ENCODE measurements at regions not wholly inside any gene's neighbourhood (a gene's known extent, or its start where the extent isn't known, plus 50 kb on each side); places are given as distances from the start of the nearest gene placed in this dataset.

DNA sequence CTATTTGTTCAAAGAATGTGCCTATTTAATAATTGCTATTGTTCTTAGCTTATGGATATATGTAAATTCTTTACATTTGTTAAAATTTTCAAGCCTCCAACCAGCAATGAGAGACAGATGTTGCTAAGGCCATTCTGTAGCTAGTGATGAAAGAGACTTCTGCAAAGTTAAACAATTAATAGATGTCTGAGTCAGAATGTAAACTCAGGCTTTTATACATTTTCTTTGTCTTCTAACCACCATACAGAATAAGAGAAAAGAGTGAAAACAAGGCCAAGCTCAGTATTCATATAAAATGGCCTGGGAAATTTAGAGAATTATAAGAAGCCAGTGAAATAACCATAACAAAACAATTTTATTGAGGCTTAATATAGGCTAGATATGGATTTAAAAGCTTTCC lies 1102.3 kb upstream of the SEL1L start:
- TF ChIP-seq, protein P1, sequence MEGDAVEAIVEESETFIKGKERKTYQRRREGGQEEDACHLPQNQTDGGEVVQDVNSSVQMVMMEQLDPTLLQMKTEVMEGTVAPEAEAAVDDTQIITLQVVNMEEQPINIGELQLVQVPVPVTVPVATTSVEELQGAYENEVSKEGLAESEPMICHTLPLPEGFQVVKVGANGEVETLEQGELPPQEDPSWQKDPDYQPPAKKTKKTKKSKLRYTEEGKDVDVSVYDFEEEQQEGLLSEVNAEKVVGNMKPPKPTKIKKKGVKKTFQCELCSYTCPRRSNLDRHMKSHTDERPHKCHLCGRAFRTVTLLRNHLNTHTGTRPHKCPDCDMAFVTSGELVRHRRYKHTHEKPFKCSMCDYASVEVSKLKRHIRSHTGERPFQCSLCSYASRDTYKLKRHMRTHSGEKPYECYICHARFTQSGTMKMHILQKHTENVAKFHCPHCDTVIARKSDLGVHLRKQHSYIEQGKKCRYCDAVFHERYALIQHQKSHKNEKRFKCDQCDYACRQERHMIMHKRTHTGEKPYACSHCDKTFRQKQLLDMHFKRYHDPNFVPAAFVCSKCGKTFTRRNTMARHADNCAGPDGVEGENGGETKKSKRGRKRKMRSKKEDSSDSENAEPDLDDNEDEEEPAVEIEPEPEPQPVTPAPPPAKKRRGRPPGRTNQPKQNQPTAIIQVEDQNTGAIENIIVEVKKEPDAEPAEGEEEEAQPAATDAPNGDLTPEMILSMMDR (conservative IDR thresholded peaks at IDR 0.05; ENCODE audit: low read depth in 2 of 2): no peak
- TF ChIP-seq EZH2 (IDR thresholded peaks at IDR 0.05; ENCODE audit: low read depth, unreplicated experiment) (no peak), POLR2AphosphoS5 (IDR thresholded peaks at IDR 0.05; ENCODE audit: low read depth) (no peak), JUNB (IDR thresholded peaks at IDR 0.05; ENCODE audit: unreplicated experiment) (no peak), EZH2phosphoT487 (IDR thresholded peaks at IDR 0.05; ENCODE audit: unreplicated experiment) (no peak), STAT1 (IDR thresholded peaks at IDR 0.05; ENCODE audit: unreplicated experiment) (no peak), ZNF331 (CRISPR knock-in tag; IDR thresholded peaks at IDR 0.05; ENCODE audit: low read depth) (no peak), CREB1 (CRISPR knock-in tag; IDR thresholded peaks at IDR 0.05; ENCODE audit: low read depth) (no peak), NANOG (IDR thresholded peaks at IDR 0.05; ENCODE audit: borderline replicate concordance) (no peak), REST (IDR thresholded peaks at IDR 0.05; ENCODE audit: unreplicated experiment) (no peak)
- TF ChIP-seq, protein P2, sequence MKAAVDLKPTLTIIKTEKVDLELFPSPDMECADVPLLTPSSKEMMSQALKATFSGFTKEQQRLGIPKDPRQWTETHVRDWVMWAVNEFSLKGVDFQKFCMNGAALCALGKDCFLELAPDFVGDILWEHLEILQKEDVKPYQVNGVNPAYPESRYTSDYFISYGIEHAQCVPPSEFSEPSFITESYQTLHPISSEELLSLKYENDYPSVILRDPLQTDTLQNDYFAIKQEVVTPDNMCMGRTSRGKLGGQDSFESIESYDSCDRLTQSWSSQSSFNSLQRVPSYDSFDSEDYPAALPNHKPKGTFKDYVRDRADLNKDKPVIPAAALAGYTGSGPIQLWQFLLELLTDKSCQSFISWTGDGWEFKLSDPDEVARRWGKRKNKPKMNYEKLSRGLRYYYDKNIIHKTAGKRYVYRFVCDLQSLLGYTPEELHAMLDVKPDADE (IDR thresholded peaks at IDR 0.05): no peak

Measured in GM23338 (cell line).